ENCODE measurements at regions not wholly inside any gene's neighbourhood (a gene's known extent, or its start where the extent isn't known, plus 50 kb on each side); places are given as distances from the start of the nearest gene placed in this dataset.

- no peaks in the 10 kb centered on the region for H3K9me3 Mint-ChIP-seq
- no peak overlapping the region for H3K4me3 Mint-ChIP-seq
- intact Hi-C loops (cut with micrococcal nuclease), result no loop called here
- no peak for DNase-seq
- no peaks in the 10 kb centered on the region for H3K27me3 Mint-ChIP-seq (ENCODE audit: low read depth)
- H3K27ac Mint-ChIP-seq, result no peak overlapping the region
- CTCF ChIA-PET, result no interaction called here
- H3K36me3 Mint-ChIP-seq (ENCODE audit: low read depth), result no peaks in the 10 kb centered on the region
- no peaks in the 10 kb centered on the region for H3K4me1 Mint-ChIP-seq (ENCODE audit: low read depth)
Measured at GRCh38 chr2:120926463-120927264, 191.0 kb downstream of the GLI2 start.

- H3K4me1 Mint-ChIP-seq (ENCODE audit: low read depth), result no peaks in the 10 kb centered on the region
- no peaks in the 10 kb centered on the region for H3K9me3 Mint-ChIP-seq
- no peak for DNase-seq
- no peaks in the 10 kb centered on the region for H3K36me3 Mint-ChIP-seq (ENCODE audit: low read depth)
- no peaks in the 10 kb centered on the region for H3K27me3 Mint-ChIP-seq (ENCODE audit: low read depth)
- H3K27ac Mint-ChIP-seq, result no peak overlapping the region
- no peak overlapping the region for H3K4me3 Mint-ChIP-seq
- intact Hi-C loops (cut with micrococcal nuclease), result no loop called here
- CTCF ChIA-PET, result no interaction called here
Measured at GRCh38 chr2:120927265-120927628, 191.6 kb downstream of the GLI2 start.

- H3K36me3 Mint-ChIP-seq (ENCODE audit: low read depth), result no peaks in the 10 kb centered on the region
Measured at GRCh38 chr2:120929829-120930228, 194.2 kb downstream of the GLI2 start.

GRCh38 chr2:120930236-120930635 lies 194.6 kb downstream of the GLI2 start:
- H3K4me3 Mint-ChIP-seq, result no peak overlapping the region

More at GRCh38 chr2:120929829-120930228, 194.2 kb downstream of the GLI2 start:
- Mint-ChIP-seq H3K4me3 (no peak overlapping the region), H3K9me3 (no peaks in the 10 kb centered on the region), H3K27me3 (ENCODE audit: low read depth) (no peaks in the 10 kb centered on the region), H3K27ac (no peak overlapping the region), H3K4me1 (ENCODE audit: low read depth) (no peaks in the 10 kb centered on the region)
- CTCF ChIA-PET, result no interaction called here
- intact Hi-C loops (cut with micrococcal nuclease), result no loop called here
- no peak for DNase-seq

GRCh38 chr2:120930864-120931263 lies 195.2 kb downstream of the GLI2 start:
- no peaks in the 10 kb centered on the region for H3K27me3 Mint-ChIP-seq (ENCODE audit: low read depth)
- DNase-seq, result no peak
- H3K4me1 Mint-ChIP-seq (ENCODE audit: low read depth), result no peaks in the 10 kb centered on the region
- H3K36me3 Mint-ChIP-seq (ENCODE audit: low read depth), result no peaks in the 10 kb centered on the region
- CTCF ChIA-PET, result no interaction called here
- H3K4me3 Mint-ChIP-seq, result no peak overlapping the region
- H3K9me3 Mint-ChIP-seq, result no peaks in the 10 kb centered on the region
- no peak overlapping the region for H3K27ac Mint-ChIP-seq
- intact Hi-C loops (cut with micrococcal nuclease), result no loop called here

More at GRCh38 chr2:120930236-120930635, 194.6 kb downstream of the GLI2 start:
- H3K4me1 Mint-ChIP-seq (ENCODE audit: low read depth), result no peaks in the 10 kb centered on the region
- no peak for DNase-seq
- H3K36me3 Mint-ChIP-seq (ENCODE audit: low read depth), result no peaks in the 10 kb centered on the region
- no peaks in the 10 kb centered on the region for H3K9me3 Mint-ChIP-seq
- intact Hi-C loops (cut with micrococcal nuclease), result no loop called here
- H3K27ac Mint-ChIP-seq, result no peak overlapping the region
- CTCF ChIA-PET, result no interaction called here
- no peaks in the 10 kb centered on the region for H3K27me3 Mint-ChIP-seq (ENCODE audit: low read depth)

GRCh38 chr2:120932472-120932871 lies 196.8 kb downstream of the GLI2 start:
- no peaks in the 10 kb centered on the region for H3K4me1 Mint-ChIP-seq (ENCODE audit: low read depth)
- intact Hi-C loops (cut with micrococcal nuclease), result no loop called here
- no peak overlapping the region for H3K4me3 Mint-ChIP-seq
- DNase-seq, result no peak
- no peaks in the 10 kb centered on the region for H3K36me3 Mint-ChIP-seq (ENCODE audit: low read depth)
- H3K27ac Mint-ChIP-seq, result no peak overlapping the region
- no peaks in the 10 kb centered on the region for H3K9me3 Mint-ChIP-seq
- CTCF ChIA-PET, result no interaction called here
- H3K27me3 Mint-ChIP-seq (ENCODE audit: low read depth), result no peaks in the 10 kb centered on the region

GRCh38 chr2:120932881-120933280 lies 197.2 kb downstream of the GLI2 start:
- Mint-ChIP-seq H3K9me3 (no peaks in the 10 kb centered on the region), H3K4me3 (no peak overlapping the region), H3K27ac (no peak overlapping the region), H3K27me3 (ENCODE audit: low read depth) (no peaks in the 10 kb centered on the region), H3K36me3 (ENCODE audit: low read depth) (no peaks in the 10 kb centered on the region), H3K4me1 (ENCODE audit: low read depth) (no peaks in the 10 kb centered on the region)
- DNase-seq, result no peak
- intact Hi-C loops (cut with micrococcal nuclease), result no loop called here
- CTCF ChIA-PET, result no interaction called here

- no peaks in the 10 kb centered on the region for H3K4me1 Mint-ChIP-seq (ENCODE audit: low read depth)
- intact Hi-C loops (cut with micrococcal nuclease), result no loop called here
- no peak overlapping the region for H3K4me3 Mint-ChIP-seq
Measured at GRCh38 chr2:120933693-120934573, 198.3 kb downstream of the GLI2 start.

GRCh38 chr2:120934574-120935338 lies 199.1 kb downstream of the GLI2 start:
- intact Hi-C loops (cut with micrococcal nuclease), result no loop called here
- Mint-ChIP-seq H3K36me3 (ENCODE audit: low read depth) (no peaks in the 10 kb centered on the region), H3K27ac (no peak overlapping the region), H3K9me3 (no peaks in the 10 kb centered on the region), H3K4me3 (no peak overlapping the region), H3K4me1 (ENCODE audit: low read depth) (no peaks in the 10 kb centered on the region), H3K27me3 (ENCODE audit: low read depth) (no peaks in the 10 kb centered on the region)
- CTCF ChIA-PET, result no interaction called here
- no peak for DNase-seq

More at GRCh38 chr2:120933693-120934573, 198.3 kb downstream of the GLI2 start:
- DNase-seq, result no peak
- CTCF ChIA-PET, result no interaction called here
- no peak overlapping the region for H3K27ac Mint-ChIP-seq
- H3K36me3 Mint-ChIP-seq (ENCODE audit: low read depth), result no peaks in the 10 kb centered on the region
- no peaks in the 10 kb centered on the region for H3K27me3 Mint-ChIP-seq (ENCODE audit: low read depth)
- no peaks in the 10 kb centered on the region for H3K9me3 Mint-ChIP-seq

GRCh38 chr2:120935339-120936313 lies 200.0 kb downstream of the GLI2 start:
- Mint-ChIP-seq H3K9me3 (no peaks in the 10 kb centered on the region), H3K27ac (no peak overlapping the region), H3K4me3 (no peak overlapping the region), H3K4me1 (ENCODE audit: low read depth) (peaks cover 3% of the 10 kb centered on the region), H3K27me3 (ENCODE audit: low read depth) (no peaks in the 10 kb centered on the region), H3K36me3 (ENCODE audit: low read depth) (no peaks in the 10 kb centered on the region)
- no peak for DNase-seq
- CTCF ChIA-PET, result no interaction called here
- intact Hi-C loops (cut with micrococcal nuclease), result no loop called here

- Mint-ChIP-seq H3K36me3 (ENCODE audit: low read depth) (no peaks in the 10 kb centered on the region), H3K27ac (no peak overlapping the region), H3K27me3 (ENCODE audit: low read depth) (no peaks in the 10 kb centered on the region), H3K9me3 (no peaks in the 10 kb centered on the region), H3K4me3 (no peak overlapping the region), H3K4me1 (ENCODE audit: low read depth) (peaks cover 3% of the 10 kb centered on the region)
- CTCF ChIA-PET, result no interaction called here
- DNase-seq, result no peak
- intact Hi-C loops (cut with micrococcal nuclease), result no loop called here
Measured at GRCh38 chr2:120936476-120937334, 201.0 kb downstream of the GLI2 start.

Data from activated naive CD4-positive, alpha-beta T cell treated with anti-CD3 and anti-CD28 coated beads for 36 hours (primary cell).